Esophagus muscularis mucosa (tissue), 4 donors: ENCODE measurements at regions not wholly inside any gene's neighbourhood (a gene's known extent, or its start where the extent isn't known, plus 50 kb on each side); places are given as distances from the start of the nearest gene placed in this dataset.

ENCODE experiments used
- CTCF ChIP-seq, 3 experiments: fragments of 200-600 bp in 2 of 3; fragments of 450-650 bp in 1 of 3; sonication (generic) in 2 of 3; IDR thresholded peaks; one replicate each; pipeline ENCODE4 v1.5.1; 2017 to 2019; ENCODE audit warnings: antibody characterized with exemption in 3 of 3, mild to moderate bottlenecking in 2 of 3, moderate library complexity in 1 of 3
- EP300 ChIP-seq: sonication (generic); formaldehyde crosslinking; IDR thresholded peaks from one replicate; pipeline ENCODE4 v1.6.1; 2017; ENCODE audit warnings: antibody characterized with exemption
- POLR2A ChIP-seq: fragments of 450-650 bp; IDR thresholded peaks from one replicate; pipeline ENCODE4 v1.6.1; 2017; ENCODE audit warnings: antibody characterized with exemption, moderate library complexity, mild to moderate bottlenecking, low read depth
- POLR2AphosphoS5 ChIP-seq, 2 donors: sonication (generic); formaldehyde crosslinking; IDR thresholded peaks; one replicate each; pipeline ENCODE4 v1.6.1; 2017; ENCODE audit warnings: antibody characterized with exemption in 2 of 2

DNA sequence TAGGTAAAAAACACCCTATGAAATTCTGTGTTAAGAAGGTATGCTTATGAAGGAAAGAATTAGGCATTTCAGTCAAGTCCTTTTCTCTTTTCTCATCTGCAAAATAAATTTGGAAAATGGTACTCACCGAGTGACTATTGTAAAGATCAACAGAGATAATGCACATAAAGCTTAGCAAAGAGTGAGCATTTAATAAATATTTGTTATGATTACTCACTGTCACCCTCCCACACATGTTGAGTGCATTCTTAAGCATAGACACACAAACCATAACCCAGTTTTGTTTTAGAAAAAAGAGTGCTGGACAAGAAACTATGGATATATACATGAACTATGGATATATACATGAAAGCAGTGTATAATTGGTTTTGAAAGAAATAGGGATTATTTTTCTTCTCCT is 54.7 kb upstream of the PRLR start:
- TF ChIP-seq EP300 (no peak), CTCF (IDR thresholded peaks at IDR 0.05) (no peak), POLR2AphosphoS5 (IDR thresholded peaks at IDR 0.05) (no peak), POLR2A (no peak)
